SHP77 treated with DMSO at 0.1 percent for 48 hours (cell line): ENCODE measurements at regions not wholly inside any gene's neighbourhood (a gene's known extent, or its start where the extent isn't known, plus 50 kb on each side); places are given as distances from the start of the nearest gene placed in this dataset.
A peak's percentile ranks its signal among the peaks of the same experiment; 100 is the strongest.
"Not testable (repeated sequence)": the region's sequence is repeated elsewhere in the genome, so short reads cannot be mapped to it uniquely, and the experiment has no call there.

Experiments
- DNase-seq: peaks from one replicate; lab custom pipeline; 2025; lab: John Stamatoyannopoulos, UW

GRCh38 chr14:34381304-34381703 is 80.7 kb downstream of the SPTSSA start:
- not testable (repeated sequence) for DNase-seq

GRCh38 chr14:34380471-34380845 is 81.6 kb downstream of the SPTSSA start:
- no peak for DNase-seq

- DNase-seq: no peak
Measured at GRCh38 chr14:34379816-34380470, 82.1 kb downstream of the SPTSSA start.

GRCh38 chr14:34376649-34377267 is 85.3 kb downstream of the SPTSSA start:
- no peak for DNase-seq

DNA sequence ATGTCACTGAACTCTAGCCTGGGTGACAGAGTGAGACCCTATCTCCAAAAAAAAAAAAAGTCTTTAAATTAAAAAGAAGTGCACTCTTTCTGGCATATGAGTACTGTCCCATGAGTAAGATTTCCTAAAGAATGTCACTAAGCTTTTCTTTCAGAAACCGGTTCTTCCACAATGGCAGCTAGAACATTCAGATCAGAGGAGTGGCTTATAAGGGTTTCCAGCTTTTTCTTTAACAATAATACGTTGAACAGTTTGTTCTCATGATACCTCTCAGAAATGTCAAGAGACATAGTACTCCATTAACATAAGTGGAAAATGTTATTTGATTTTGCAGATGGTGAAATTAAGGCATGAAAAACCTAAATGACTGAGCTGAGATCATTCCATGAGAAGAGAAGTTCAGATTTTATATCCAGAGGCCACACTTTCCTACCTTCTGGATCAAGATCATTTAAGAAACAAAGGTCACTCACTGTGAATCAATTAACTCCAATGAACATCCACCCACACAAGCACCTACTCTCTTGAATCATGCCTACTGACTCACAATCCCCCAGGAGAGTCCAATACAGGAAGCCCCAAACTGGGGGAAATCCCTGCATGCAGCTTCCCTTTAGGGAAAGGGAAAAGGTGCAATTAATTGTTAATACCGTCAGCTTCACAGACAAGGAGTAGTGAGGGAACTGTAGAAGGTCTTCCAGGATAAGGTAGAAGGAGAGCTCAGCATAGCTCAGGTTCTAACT is 86.9 kb downstream of the SPTSSA start:
- no peak for DNase-seq

- DNase-seq: no peak
Measured at GRCh38 chr14:34373191-34373590, 88.8 kb downstream of the SPTSSA start.

GRCh38 chr14:34372786-34373185 is 89.3 kb downstream of the SPTSSA start:
- no peak for DNase-seq

GRCh38 chr14:34369648-34370030 is 92.4 kb downstream of the SPTSSA start:
- DNase-seq: no peak

DNA sequence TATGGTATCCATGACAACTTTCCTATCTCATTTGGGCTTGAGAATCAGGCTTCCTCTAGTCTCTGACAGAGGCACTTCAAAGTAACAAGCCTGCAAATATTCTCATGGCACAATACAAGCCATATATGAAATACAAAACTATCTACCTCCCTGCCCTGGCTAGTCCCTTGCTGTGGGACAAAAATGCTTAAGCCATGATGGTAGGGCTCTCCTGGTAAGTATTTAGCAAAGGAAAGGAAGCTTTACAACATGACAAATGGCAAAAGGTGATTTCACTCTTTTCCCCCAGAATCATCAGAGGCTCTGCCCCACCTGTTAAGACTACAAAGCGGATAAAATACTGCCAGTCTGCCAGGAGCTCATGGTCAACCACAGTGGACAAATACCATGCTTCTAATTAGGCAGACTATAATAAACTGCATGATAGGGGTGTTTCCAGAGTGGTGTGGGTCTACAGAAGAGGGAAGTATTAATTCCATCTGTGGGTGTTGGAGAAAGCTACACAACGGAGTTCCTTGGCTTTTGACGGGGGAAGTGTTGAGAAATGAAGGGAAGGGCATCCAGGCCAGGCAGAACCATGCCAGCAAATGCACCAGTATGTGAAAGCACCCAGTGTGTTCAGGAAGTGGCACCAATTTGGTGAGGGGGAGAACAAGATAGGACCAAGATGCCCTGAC is 92.9 kb downstream of the SPTSSA start:
- DNase-seq: no peak

- no peak for DNase-seq
Measured at GRCh38 chr14:34368115-34368970, 93.7 kb downstream of the SPTSSA start.

DNA sequence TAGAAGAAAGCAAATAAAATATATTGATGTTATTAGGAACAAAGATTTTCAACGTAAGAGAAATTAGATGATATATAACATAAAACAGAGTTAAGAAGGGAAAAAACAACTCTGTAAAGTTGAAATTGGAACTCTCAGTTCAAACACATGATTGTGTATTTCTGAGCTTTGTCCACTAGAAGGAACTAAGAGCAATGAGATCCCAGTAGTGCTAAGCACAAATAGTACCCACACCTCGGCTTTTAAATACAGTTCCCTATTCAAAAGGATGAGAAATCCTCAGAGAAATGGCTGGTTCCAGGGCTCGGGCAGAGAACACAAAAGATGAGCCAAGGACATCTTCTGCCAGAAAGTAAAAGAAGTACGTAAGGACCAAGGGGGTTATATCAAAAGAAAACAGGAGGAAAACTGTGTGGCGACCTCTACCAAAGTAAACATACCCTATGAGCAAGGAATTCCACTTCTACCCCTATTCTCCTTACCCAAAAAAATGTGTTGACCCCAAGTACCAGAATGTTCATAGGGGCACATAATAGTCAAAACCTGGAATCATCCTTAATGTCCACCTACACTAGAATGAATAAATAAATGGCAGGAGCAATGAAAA is 96.6 kb downstream of the SPTSSA start:
- DNase-seq: peak; percentile 57

- DNase-seq: no peak
Measured at GRCh38 chr14:34364201-34364600, 97.8 kb downstream of the SPTSSA start.

GRCh38 chr14:34363733-34364134 is 98.3 kb downstream of the SPTSSA start:
- DNase-seq: no peak

DNA sequence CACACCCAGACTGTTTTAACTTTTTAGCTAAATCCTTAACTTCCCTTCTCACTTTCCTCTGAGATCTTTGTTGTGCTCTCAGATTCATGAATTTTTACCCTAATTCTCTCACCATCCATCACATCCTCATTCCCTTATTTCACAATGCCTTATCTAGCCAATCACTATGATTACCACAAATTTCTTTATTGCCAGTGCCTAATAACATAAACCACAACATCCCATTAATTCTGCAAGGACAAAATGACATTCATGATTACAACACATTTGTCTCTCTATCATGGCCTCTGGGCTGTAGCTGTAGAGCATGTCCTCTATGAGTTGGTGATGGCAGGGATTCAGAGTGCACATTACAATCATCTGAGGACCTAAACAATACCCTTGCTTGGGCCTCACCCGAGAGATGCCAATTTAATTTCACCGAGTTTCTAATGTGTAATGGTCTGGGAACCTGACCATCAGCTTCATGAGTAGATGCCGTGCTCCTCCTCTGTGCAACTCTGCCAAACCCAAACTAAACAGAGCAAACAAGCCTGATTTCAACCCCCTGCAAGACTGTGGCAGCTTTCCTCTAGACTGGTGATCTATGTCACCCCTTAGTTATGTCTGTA is 99.3 kb downstream of the SPTSSA start:
- no peak for DNase-seq

DNA sequence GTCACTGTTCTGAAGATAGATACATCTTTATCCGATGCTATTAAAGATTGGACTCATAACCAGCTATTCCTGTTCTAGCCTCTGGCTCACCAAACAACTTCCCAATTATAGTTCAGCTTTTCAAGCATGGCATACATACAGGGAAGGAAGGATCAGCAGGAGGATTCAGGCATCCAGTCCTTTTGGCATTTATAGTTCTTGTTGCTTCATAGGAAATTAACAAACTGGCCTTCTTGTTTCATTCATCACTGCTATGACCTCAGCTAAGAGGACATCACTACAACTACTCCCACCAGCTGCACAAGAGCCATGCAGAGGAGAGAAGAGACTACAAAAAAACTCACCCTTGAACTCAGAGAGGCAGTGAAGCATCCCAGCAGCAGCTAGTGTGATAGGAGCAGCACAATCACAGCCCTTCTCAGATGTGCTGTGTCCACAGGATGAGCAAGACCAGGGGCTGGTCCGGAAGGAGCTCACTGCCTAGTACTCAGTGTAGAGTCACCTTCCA is 100.5 kb downstream of the SPTSSA start:
- DNase-seq: no peak

- no peak for DNase-seq
Measured at GRCh38 chr14:34359420-34360117, 102.5 kb downstream of the SPTSSA start.

DNA sequence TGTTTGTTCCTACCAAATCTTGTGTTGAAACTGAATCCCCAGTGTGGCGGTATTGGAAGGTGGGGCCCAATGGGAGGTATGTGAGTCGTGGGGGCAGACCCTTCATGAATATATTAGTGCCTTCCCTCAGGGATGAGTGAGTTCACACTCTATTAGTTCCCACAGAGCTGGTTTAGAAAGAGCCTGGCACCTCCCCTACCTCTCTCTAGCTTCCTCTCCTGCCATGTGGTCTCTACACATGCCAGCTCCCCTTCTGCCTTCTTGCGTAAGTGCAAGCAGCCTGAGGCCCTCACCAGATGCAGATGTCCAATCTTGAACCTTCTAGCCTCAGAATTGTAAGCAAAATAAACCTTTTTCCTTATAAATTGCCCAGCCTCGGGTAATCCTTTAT is 105.8 kb downstream of the SPTSSA start:
- DNase-seq: no peak

- no peak for DNase-seq
Measured at GRCh38 chr14:34355584-34356263, 106.3 kb downstream of the SPTSSA start.

- DNase-seq: no peak
Measured at GRCh38 chr14:34354556-34354955, 107.5 kb downstream of the SPTSSA start.

- no peak for DNase-seq
Measured at GRCh38 chr14:34350903-34351302, 111.1 kb downstream of the SPTSSA start.
